HCT116 (cell line): ENCODE measurements at regions not wholly inside any gene's neighbourhood (a gene's known extent, or its start where the extent isn't known, plus 50 kb on each side); places are given as distances from the start of the nearest gene placed in this dataset.

Source experiments
- ATAC-seq: fragments of 200-7000 bp; cut with Tn5 transposase; 2 replicates; pipeline ENCODE4 v1.9.1; 2020; ENCODE audit warnings: mild to moderate bottlenecking, moderate library complexity
- BruUV-seq: library from RNA; stranded (reverse); fragments of 400-500 nt; replicated peaks from 2 replicates; lab custom pipeline; 2021; lab: Mats Ljungman, UMichigan
- CTCF ChIA-PET: fragments of 300-600 bp; sonication (Branson Sonifier 250); formaldehyde crosslinking; loops from one replicate; lab custom pipeline; 2021; ENCODE audit warnings: antibody characterized with exemption; lab: Charles Lee
- POLR2A ChIA-PET: fragments of 300-600, 350-600 bp; sonication (Branson Sonifier 250); formaldehyde crosslinking; loops from one replicate; lab custom pipeline; 2021; ENCODE audit warnings: antibody characterized with exemption; lab: Charles Lee
- RAD21 ChIA-PET, 2 experiments: fragments of 300-600 bp; sonication (Branson Sonifier 250); formaldehyde crosslinking; loops; one replicate each; lab custom pipeline; 2023; ENCODE audit warnings: low total read pairs in 2 of 2; ENCODE audit not compliant: uncharacterized antibody in 2 of 2, unreplicated experiment in 2 of 2, low non-redundant PET in 1 of 2; lab: Charles Lee
- DNase-seq: peaks from one replicate; pipeline ENCODE4 v3.0.0-alpha.2; 2010; ENCODE audit warnings: low read depth, low spot score
- H2AFZ ChIP-seq: fragments of 200-600 bp; shearing (Covaris generic), sonication (generic); 2 replicates; pipeline ENCODE4 v1.6.1; 2017; ENCODE audit warnings: low read depth, mixed run types, mixed read lengths, antibody characterized with exemption, low read length; ENCODE audit not compliant: poor library complexity, severe bottlenecking
- H3K27ac ChIP-seq: 2 replicates; pipeline ENCODE4 v1.5.1; 2012; ENCODE audit warnings: low read depth, low read length
- H3K27me3 ChIP-seq: fragments of 200-600 bp; sonication (generic); 2 replicates; pipeline ENCODE4 v1.6.1; 2016; ENCODE audit warnings: mixed run types, low read length, mixed read lengths; ENCODE audit not compliant: insufficient read depth
- H3K36me3 ChIP-seq, 2 experiments: fragments of 200-500 bp in 1 of 2; fragments of 200-600 bp in 1 of 2; sonication (Bioruptor generic) in 1 of 2; sonication (generic) in 1 of 2; 2 replicates each; pipeline versions ENCODE4 v1.5.1 to v1.6.1; 2014 to 2016; ENCODE audit warnings: low read length in 2 of 2, inconsistent platforms in 1 of 2, mixed read lengths in 1 of 2, mixed run types in 1 of 2; ENCODE audit not compliant: insufficient read depth in 2 of 2, control insufficient read depth in 1 of 2
- H3K4me1 ChIP-seq, 2 experiments: fragments of 200-600 bp in 1 of 2; sonication (generic) in 1 of 2; 2 replicates each; pipeline versions ENCODE4 v1.5.1 to v1.6.1; 2012 to 2017; ENCODE audit warnings: low read length in 2 of 2, inconsistent platforms in 1 of 2, mild to moderate bottlenecking in 1 of 2, mixed read lengths in 1 of 2, mixed run types in 1 of 2, moderate library complexity in 1 of 2; ENCODE audit not compliant: insufficient read depth in 2 of 2, control insufficient read depth in 1 of 2
- H3K4me2 ChIP-seq: fragments of 200-600 bp; sonication (generic); 2 replicates; pipeline ENCODE4 v1.6.1; 2017; ENCODE audit warnings: mixed run types, low read length, mixed read lengths
- H3K4me3 ChIP-seq, 2 experiments: fragments of 200-600 bp in 1 of 2; sonication (generic) in 1 of 2; replicated peaks in 1 of 2; 2 replicates each; pipeline ENCODE4 v1.5.1; 2011 to 2016; ENCODE audit warnings: low read length in 2 of 2, control low read depth in 1 of 2, low read depth in 1 of 2, mild to moderate bottlenecking in 1 of 2, mixed read lengths in 1 of 2, mixed run types in 1 of 2
- H3K79me2 ChIP-seq: fragments of 200-600 bp; sonication (generic); 2 replicates; pipeline ENCODE4 v1.6.1; 2017; ENCODE audit warnings: mild to moderate bottlenecking, mixed run types, low read length, moderate library complexity, mixed read lengths; ENCODE audit not compliant: insufficient read depth
- H3K9ac ChIP-seq: fragments of 200-600 bp; sonication (generic); 2 replicates; pipeline ENCODE4 v1.6.1; 2016; ENCODE audit warnings: low read length, mixed read lengths
- H3K9me2 ChIP-seq: fragments of 200-600 bp; sonication (generic), shearing (Covaris generic); 2 replicates; pipeline ENCODE4 v1.6.1; 2017; ENCODE audit warnings: mixed run types, mild to moderate bottlenecking, moderate library complexity; ENCODE audit not compliant: insufficient read depth
- H3K9me3 ChIP-seq, 2 experiments: fragments of 200-500 bp in 1 of 2; fragments of 200-600 bp in 1 of 2; sonication (Bioruptor generic) in 1 of 2; sonication (generic) in 1 of 2; 2 replicates each; pipeline ENCODE4 v1.6.1; 2014 to 2017; ENCODE audit warnings: low read length in 2 of 2, mixed read lengths in 2 of 2, inconsistent platforms in 1 of 2, low read depth in 1 of 2, mild to moderate bottlenecking in 1 of 2, mixed run types in 1 of 2, moderate library complexity in 1 of 2; ENCODE audit not compliant: control insufficient read depth in 1 of 2, insufficient read depth in 1 of 2
- H4K20me1 ChIP-seq: fragments of 200-600 bp; sonication (generic), shearing (Covaris generic); 2 replicates; pipeline ENCODE4 v1.6.1; 2017; ENCODE audit warnings: mixed run types, mild to moderate bottlenecking, moderate library complexity; ENCODE audit not compliant: insufficient read depth
- ATF3 ChIP-seq: IDR thresholded peaks from 2 replicates; pipeline ENCODE4 v1.6.1; 2012
- CBX3 ChIP-seq: IDR thresholded peaks from 2 replicates; pipeline ENCODE4 v1.6.1; 2012; ENCODE audit warnings: low read depth
- CEBPB ChIP-seq: IDR thresholded peaks from 2 replicates; pipeline ENCODE4 v1.6.1; 2012; ENCODE audit warnings: low read depth
- CTCF ChIP-seq, 3 experiments: fragments of 200-600 bp in 1 of 3; sonication (generic) in 1 of 3; IDR thresholded peaks in 2 of 3; conservative IDR thresholded peaks in 1 of 3; 2 replicates each; pipeline ENCODE4 v1.5.1; 2012 to 2017; ENCODE audit warnings: low read depth in 2 of 3, low read length in 2 of 3, antibody characterized with exemption in 1 of 3, borderline replicate concordance in 1 of 3, control low read depth in 1 of 3, mild to moderate bottlenecking in 1 of 3, mixed read lengths in 1 of 3, mixed run types in 1 of 3, moderate library complexity in 1 of 3; ENCODE audit not compliant: insufficient read depth in 1 of 3
- EGR1 ChIP-seq: IDR thresholded peaks from 2 replicates; pipeline ENCODE4 v1.6.1; 2012; ENCODE audit warnings: low read depth
- ELF1 ChIP-seq: IDR thresholded peaks from 2 replicates; pipeline ENCODE4 v1.6.1; 2012; ENCODE audit warnings: low read depth, borderline replicate concordance
- EZH2 ChIP-seq: fragments of 200-600 bp; sonication (generic); IDR thresholded peaks from 2 replicates; pipeline ENCODE4 v1.6.1; 2017; ENCODE audit warnings: antibody characterized with exemption, mixed run types
- EZH2phosphoT487 ChIP-seq: fragments of 200-600 bp; IDR thresholded peaks from 2 replicates; pipeline ENCODE4 v1.6.1; 2018; ENCODE audit warnings: antibody characterized with exemption, borderline replicate concordance
- JUND ChIP-seq: IDR thresholded peaks from 2 replicates; pipeline ENCODE4 v1.6.1; 2012
- MAX ChIP-seq: IDR thresholded peaks from 2 replicates; pipeline ENCODE4 v1.6.1; 2012
- POLR2AphosphoS5 ChIP-seq: IDR thresholded peaks from 2 replicates; pipeline ENCODE4 v1.6.1; 2011; ENCODE audit warnings: mild to moderate bottlenecking, low read depth, low read length, moderate library complexity
- RAD21 ChIP-seq: IDR thresholded peaks from 2 replicates; pipeline ENCODE4 v1.6.1; 2012; ENCODE audit warnings: low read depth, mild to moderate bottlenecking
- REST ChIP-seq: IDR thresholded peaks from 2 replicates; pipeline ENCODE4 v1.6.1; 2012; ENCODE audit warnings: low read depth
- SIN3A ChIP-seq: IDR thresholded peaks from 2 replicates; pipeline ENCODE4 v1.6.1; 2012; ENCODE audit warnings: low read depth
- SP1 ChIP-seq: IDR thresholded peaks from 2 replicates; pipeline ENCODE4 v1.6.1; 2012; ENCODE audit warnings: low read depth
- SRF ChIP-seq: IDR thresholded peaks from 2 replicates; pipeline ENCODE4 v1.6.1; 2012; ENCODE audit warnings: low read depth
- TCF7L2 ChIP-seq: IDR thresholded peaks from 2 replicates; pipeline ENCODE4 v1.7.0; 2011; ENCODE audit warnings: borderline replicate concordance, inconsistent platforms; ENCODE audit not compliant: insufficient read depth, insufficient read length; ENCODE audit errors: extremely low read depth
- YY1 ChIP-seq: IDR thresholded peaks from 2 replicates; pipeline ENCODE4 v1.6.1; 2011; ENCODE audit warnings: low read length, low read depth, moderate library complexity, mild to moderate bottlenecking; ENCODE audit not compliant: insufficient replicate concordance; ENCODE audit errors: extremely low read depth
- ZBTB33 ChIP-seq: IDR thresholded peaks from 2 replicates; pipeline ENCODE4 v1.6.1; 2011; ENCODE audit warnings: mild to moderate bottlenecking, low read length, moderate library complexity; ENCODE audit not compliant: insufficient replicate concordance; ENCODE audit errors: extremely low read depth
- ZFX ChIP-seq: fragments of 450-650 bp; IDR thresholded peaks from 2 replicates; pipeline ENCODE4 v1.6.1; 2017
- intact Hi-C: fragments of 100-400 bp; cut with micrococcal nuclease; formaldehyde crosslinking; loops from 2 replicates; pipeline ENCODE4 v1.10.0; 2022

GRCh38 chrX:8090482-8090881 lies 80.6 kb downstream of the VCX2 start:
- ChIA-PET POLR2A (no interaction called here), RAD21 (no interaction called here), CTCF (no interaction called here)
- no TSS peak for BruUV-seq
- Histone ChIP-seq H4K20me1 (no peaks in the 10 kb centered on the region), H3K36me3 (no peaks in the 10 kb centered on the region), H3K4me3 (no peak overlapping the region), H3K9me3 (no peaks in the 10 kb centered on the region), H3K27ac (no peak overlapping the region), H3K4me2 (no peak overlapping the region), H3K27me3 (no peaks in the 10 kb centered on the region), H3K9ac (no peak overlapping the region), H2AFZ (no peak overlapping the region), H3K9me2 (no peaks in the 10 kb centered on the region), H3K79me2 (no peaks in the 10 kb centered on the region), H3K4me1 (no peaks in the 10 kb centered on the region)
- no peak for TF ChIP-seq CEBPB
- no peak for TF ChIP-seq SRF
- no peak for TF ChIP-seq SP1
- TF ChIP-seq ATF3: no peak
- TF ChIP-seq REST: no peak
- TF ChIP-seq TCF7L2: no peak
- TF ChIP-seq CTCF (IDR thresholded peaks at IDR 0.05 in 2 of 3, conservative IDR thresholded peaks at IDR 0.05 in 1 of 3; ENCODE audit: borderline replicate concordance in 1 of 3, insufficient read depth in 1 of 3, low read depth in 2 of 3, low read length in 2 of 3): no peak
- no peak for TF ChIP-seq CBX3
- no peak for TF ChIP-seq EZH2phosphoT487
- no peak for TF ChIP-seq ZBTB33
- TF ChIP-seq SIN3A: no peak
- no peak for TF ChIP-seq JUND
- TF ChIP-seq RAD21: no peak
- TF ChIP-seq EGR1: no peak
- no peak for TF ChIP-seq ELF1
- TF ChIP-seq MAX: no peak
- TF ChIP-seq ZFX: no peak
- no peak for TF ChIP-seq YY1
- no peak for TF ChIP-seq EZH2
- TF ChIP-seq POLR2AphosphoS5: no peak
- intact Hi-C loops: no loop called here
- DNase-seq (no peak), ATAC-seq (no peak)
